ENCODE measurements at regions not wholly inside any gene's neighbourhood (a gene's known extent, or its start where the extent isn't known, plus 50 kb on each side); places are given as distances from the start of the nearest gene placed in this dataset.

- TF ChIP-seq IRF3 (IDR thresholded peaks at IDR 0.05; ENCODE audit: low read depth, low read length) (no peak), MXI1 (IDR thresholded peaks at IDR 0.05; ENCODE audit: low read depth, low read length) (no peak), MEF2A (IDR thresholded peaks at IDR 0.05; ENCODE audit: borderline replicate concordance, low read depth) (no peak)
Measured at GRCh38 chr12:13442457-13442856, 245.9 kb downstream of the EMP1 start (continued).

GRCh38 chr12:13440844-13441243 lies 244.3 kb downstream of the EMP1 start:
- no peaks in the 10 kb centered on the region for H3K36me3 ChIP-seq (replicated peaks in 1 of 2; ENCODE audit: control insufficient read depth in 1 of 2, insufficient read depth in 2 of 2, low read length in 1 of 2)
- no peak overlapping the region for H3K27ac ChIP-seq (ENCODE audit: low read depth in 2 of 2, low read length in 1 of 2)
- H3K9me2 ChIP-seq = no peaks in the 10 kb centered on the region
- H3F3A ChIP-seq (replicated peaks; ENCODE audit: insufficient read depth) = no peaks in the 10 kb centered on the region
- 52% methylated on average over 6 of the region's 6 CpGs for WGBS (ENCODE audit: low lambda C conversion rate)
- no peak overlapping the region for H3K4me3 ChIP-seq (ENCODE audit: low read depth in 2 of 2, low read length in 1 of 2)
- no peak overlapping the region for H2AFZ ChIP-seq (ENCODE audit: low read depth)
- no peaks in the 10 kb centered on the region for H4K20me1 ChIP-seq (ENCODE audit: insufficient read depth)
- H3K4me2 ChIP-seq = no peak overlapping the region
- H3K9ac ChIP-seq = no peak overlapping the region
- H3K9me3 ChIP-seq = no peaks in the 10 kb centered on the region
- no peak for TF ChIP-seq POLR2AphosphoS5 (IDR thresholded peaks at IDR 0.05; ENCODE audit: low read depth, low read length)
- no peak for TF ChIP-seq RAD21 (IDR thresholded peaks at IDR 0.05; ENCODE audit: low read length)
- ChIA-PET CTCF (no interaction called here), POLR2A (no interaction called here)
- H3K27me3 ChIP-seq (ENCODE audit: insufficient read depth) = no peaks in the 10 kb centered on the region; the same call in 1 of the 2 replicates
- H3K4me1 ChIP-seq (ENCODE audit: control insufficient read depth in 1 of 2, insufficient read depth in 2 of 2, low read depth in 1 of 2, low read length in 1 of 2) = peaks cover 0 to 3% of the 10 kb centered on the region in 2 experiments; a peak in 1 of 4 replicates
- H3K79me2 ChIP-seq (ENCODE audit: insufficient read depth) = no peaks in the 10 kb centered on the region
- no peak for DNase-seq

GRCh38 chr12:13437541-13437940 lies 241.0 kb downstream of the EMP1 start:
- ChIA-PET POLR2A (no interaction called here), CTCF (no interaction called here)

More at GRCh38 chr12:13437541-13437940, 241.0 kb downstream of the EMP1 start:
- Histone ChIP-seq H3K36me3 (replicated peaks in 1 of 2; ENCODE audit: control insufficient read depth in 1 of 2, insufficient read depth in 2 of 2, low read length in 1 of 2) (no peaks in the 10 kb centered on the region), H3K4me3 (ENCODE audit: low read depth in 2 of 2, low read length in 1 of 2) (no peak overlapping the region), H3K9ac (no peak overlapping the region), H3K4me2 (no peak overlapping the region), H3K4me1 (ENCODE audit: control insufficient read depth in 1 of 2, insufficient read depth in 2 of 2, low read depth in 1 of 2, low read length in 1 of 2) (peaks cover 0 to 3% of the 10 kb centered on the region in 2 experiments; a peak in 1 of 4 replicates), H3K9me3 (no peaks in the 10 kb centered on the region), H3K27ac (ENCODE audit: low read depth in 2 of 2, low read length in 1 of 2) (no peak overlapping the region), H3K79me2 (ENCODE audit: insufficient read depth) (no peaks in the 10 kb centered on the region), H3K27me3 (ENCODE audit: insufficient read depth) (no peaks in the 10 kb centered on the region; the same call in 1 of the 2 replicates), H4K20me1 (ENCODE audit: insufficient read depth) (no peaks in the 10 kb centered on the region), H3F3A (replicated peaks; ENCODE audit: insufficient read depth) (no peaks in the 10 kb centered on the region), H2AFZ (ENCODE audit: low read depth) (no peak overlapping the region), H3K9me2 (no peaks in the 10 kb centered on the region)
- TF ChIP-seq CTCF (IDR thresholded peaks at IDR 0.05) = no peak
- no peak for TF ChIP-seq JUND (IDR thresholded peaks at IDR 0.05)
- TF ChIP-seq TEAD4 (IDR thresholded peaks at IDR 0.05; ENCODE audit: borderline replicate concordance, insufficient read depth) = no peak
- TF ChIP-seq RFX5 (IDR thresholded peaks at IDR 0.05; ENCODE audit: low read length) = no peak
- WGBS (ENCODE audit: low lambda C conversion rate) = 76% methylated on average over 4 of the region's 4 CpGs
- DNase-seq = no peak

Data from SK-N-SH (cell line).